Ureter (tissue), 1 donor: ENCODE measurements at regions not wholly inside any gene's neighbourhood (a gene's known extent, or its start where the extent isn't known, plus 50 kb on each side); places are given as distances from the start of the nearest gene placed in this dataset.
A peak's percentile ranks its signal among the peaks of the same experiment; 100 is the strongest.
"Not testable (repeated sequence)": the region's sequence is repeated elsewhere in the genome, so short reads cannot be mapped to it uniquely, and the experiment has no call there.

Source experiments
- DNase-seq: peaks from one replicate; pipeline ENCODE4 v3.0.0-alpha.2; 2020; ENCODE audit warnings: low spot score
- donor health status: DM: yes; HTN: yes; CAD: no.

DNA sequence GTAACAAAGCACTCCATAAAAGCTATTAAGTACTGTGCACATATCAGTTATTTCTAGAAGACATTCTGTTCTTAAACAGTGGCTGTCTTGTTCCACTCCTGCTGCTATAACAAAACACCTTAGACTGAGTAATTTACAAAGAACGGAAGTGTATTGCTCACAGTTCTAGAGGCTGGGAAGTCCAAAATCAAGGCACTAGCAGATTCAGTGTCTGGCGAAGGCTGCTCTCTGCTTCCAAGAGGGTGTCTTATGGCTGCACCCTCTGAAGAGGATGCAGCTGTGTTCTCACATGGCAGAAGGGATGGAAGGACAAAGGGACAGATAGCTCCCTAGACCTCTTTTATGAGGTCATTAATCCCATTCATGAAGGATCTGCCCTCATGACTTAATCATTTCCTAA is 424.2 kb upstream of the ZMIZ1 start:
- no peak for DNase-seq

DNA sequence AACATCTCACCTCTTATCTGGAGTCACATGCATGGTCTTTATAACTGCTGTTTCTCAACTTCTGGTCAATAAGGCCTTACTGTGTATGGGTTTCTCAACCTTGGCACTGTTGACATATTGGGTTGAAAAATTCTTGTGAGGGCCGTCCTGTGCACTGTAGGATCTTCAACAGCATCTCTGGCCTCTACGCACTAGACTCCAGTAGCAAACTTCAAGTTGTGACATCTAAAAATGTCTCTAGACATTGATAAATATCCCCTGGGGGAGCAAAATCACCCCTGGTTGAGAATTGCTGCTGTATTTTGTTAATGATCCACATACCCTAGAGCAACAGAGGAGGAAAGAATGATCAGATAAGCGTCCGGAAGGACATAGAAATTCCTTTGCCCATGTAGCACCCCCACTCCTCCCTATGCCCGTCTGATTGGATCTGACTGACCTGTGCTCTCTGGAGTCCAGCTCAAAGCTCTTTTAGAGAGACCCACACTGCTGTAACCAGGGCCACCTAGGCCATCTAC is 423.5 kb upstream of the ZMIZ1 start:
- DNase-seq: no peak

- no peak for DNase-seq
Measured at GRCh38 chr10:78645975-78646374, 422.8 kb upstream of the ZMIZ1 start.

DNA sequence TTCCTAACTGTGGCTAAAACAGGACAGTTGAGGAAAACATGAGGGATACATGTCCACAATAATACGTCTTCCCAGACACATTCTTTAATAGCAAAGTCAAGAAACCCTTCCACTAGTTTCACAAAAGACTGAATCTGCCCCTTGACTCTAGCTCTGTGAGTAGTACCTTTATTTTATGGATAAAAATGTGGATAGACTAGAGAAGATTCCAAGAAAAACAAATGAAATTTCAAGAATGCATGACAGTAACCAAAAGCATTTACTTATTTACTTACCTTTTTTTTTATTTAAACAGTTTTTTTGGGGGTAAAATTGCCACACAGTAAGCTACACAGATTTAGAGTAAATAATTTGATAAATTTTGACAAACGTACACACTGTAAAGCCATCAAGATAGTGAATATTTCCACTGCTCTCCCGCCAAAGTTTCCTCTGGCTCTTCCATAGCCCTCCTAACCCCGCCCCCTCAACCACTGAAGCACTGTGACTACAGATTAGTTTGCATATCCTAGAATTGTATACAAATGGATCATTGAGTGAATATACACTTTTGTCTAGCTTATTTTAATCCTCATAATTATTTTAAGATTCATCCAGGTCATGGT is 420.4 kb upstream of the ZMIZ1 start:
- DNase-seq: no peak

- DNase-seq: no peak
Measured at GRCh38 chr10:78649429-78649828, 419.3 kb upstream of the ZMIZ1 start.

- DNase-seq: no peak
Measured at GRCh38 chr10:78650122-78650521, 418.6 kb upstream of the ZMIZ1 start.

DNA sequence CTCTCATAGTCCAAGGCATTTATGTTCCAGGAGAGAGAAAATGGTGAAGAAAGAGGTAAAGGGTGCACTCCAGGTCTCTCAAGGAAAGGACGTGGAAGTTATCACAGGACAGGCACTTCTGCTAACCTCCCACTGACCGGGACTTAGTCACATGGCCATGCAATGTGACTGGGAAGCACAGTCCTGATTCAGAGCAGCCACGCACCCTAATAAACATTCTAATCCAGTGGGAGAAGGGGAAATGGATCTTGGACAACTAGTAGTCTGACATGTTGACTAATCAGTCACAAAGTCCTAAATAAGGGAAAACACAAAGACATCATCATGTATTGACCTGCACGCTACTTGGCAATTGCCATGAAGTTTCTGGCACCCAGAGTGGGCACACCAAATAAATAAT is 417.5 kb upstream of the ZMIZ1 start:
- no peak for DNase-seq

- DNase-seq: no peak
Measured at GRCh38 chr10:78653555-78653954, 415.2 kb upstream of the ZMIZ1 start.

- no peak for DNase-seq
Measured at GRCh38 chr10:78654047-78654590, 414.6 kb upstream of the ZMIZ1 start.

DNA sequence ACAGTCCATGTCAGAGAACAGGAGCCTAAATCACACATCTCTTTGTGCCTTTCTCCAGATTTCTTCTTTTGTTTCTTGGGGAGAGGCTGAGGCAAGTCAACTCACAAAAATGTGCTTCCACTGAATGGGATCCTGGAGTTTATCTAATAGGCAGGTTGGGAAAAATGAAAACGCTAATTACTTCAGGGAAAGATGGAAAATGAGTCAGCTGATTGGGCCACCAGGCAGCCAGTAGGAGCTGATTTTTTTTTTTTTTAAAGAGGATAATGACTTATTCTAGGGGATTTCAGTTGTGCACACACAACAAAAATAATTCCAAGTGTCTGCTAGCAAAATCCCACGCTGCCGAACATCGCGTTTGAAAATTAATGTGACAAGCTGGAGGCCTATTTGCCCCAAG is 412.8 kb upstream of the ZMIZ1 start:
- no peak for DNase-seq

DNA sequence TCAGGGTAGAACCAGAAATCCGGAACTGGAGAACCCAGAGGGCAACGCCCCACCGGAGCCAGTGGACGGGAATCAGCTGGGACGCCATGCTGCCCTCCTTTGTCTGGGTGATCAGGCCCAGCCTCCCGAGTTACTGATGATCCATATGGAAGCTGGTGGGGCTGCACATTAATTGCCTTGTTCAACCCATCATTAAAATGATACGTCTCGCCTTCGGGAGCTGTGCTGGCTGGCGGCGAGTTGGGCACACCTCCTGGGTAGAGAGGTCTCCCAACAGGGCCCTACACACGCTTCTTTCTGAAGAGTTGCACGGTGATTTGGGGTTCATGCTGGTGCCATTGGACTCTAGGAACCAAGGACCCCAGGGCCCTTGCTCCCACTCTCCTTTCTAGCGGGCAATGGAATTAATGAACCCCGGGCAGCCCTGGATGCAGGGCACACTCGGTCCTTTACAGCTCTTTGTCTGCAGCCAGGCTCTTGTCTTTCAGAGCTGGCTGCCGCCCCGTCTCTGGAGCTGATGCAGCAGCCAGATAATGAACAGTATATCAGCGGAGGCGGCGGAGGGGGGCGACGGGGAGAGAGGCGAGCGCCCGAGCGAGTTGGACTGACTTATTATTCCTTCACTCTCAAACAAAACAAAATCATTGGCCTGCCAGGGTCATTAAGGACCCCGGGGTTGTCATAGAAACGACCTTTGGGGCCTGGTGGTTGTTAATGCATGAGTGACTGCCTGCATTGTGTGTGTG is 412.2 kb upstream of the ZMIZ1 start:
- peak; percentile 63 for DNase-seq

- peak; percentile 89 for DNase-seq
Measured at GRCh38 chr10:78657163-78657861, 411.5 kb upstream of the ZMIZ1 start.

GRCh38 chr10:78657862-78658165 is 411.0 kb upstream of the ZMIZ1 start:
- no peak for DNase-seq

GRCh38 chr10:78658645-78659597 is 409.8 kb upstream of the ZMIZ1 start:
- no peak for DNase-seq

DNA sequence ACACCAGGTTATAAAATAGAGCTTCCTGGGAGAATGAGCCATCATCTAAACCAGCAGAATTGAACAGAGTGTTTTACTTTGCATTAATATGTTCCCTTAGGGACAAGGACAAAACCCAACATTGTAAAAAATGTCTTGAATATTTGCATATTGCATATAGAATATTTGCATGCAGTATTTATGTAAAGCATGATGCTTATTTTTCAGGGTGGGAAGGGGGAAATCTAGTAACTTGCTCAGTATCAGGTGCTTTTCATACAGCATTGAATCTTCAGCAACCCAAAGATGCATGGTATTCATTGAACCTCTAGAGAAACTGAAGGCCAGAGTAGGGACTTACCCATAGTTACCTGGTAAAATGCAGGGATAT is 409.2 kb upstream of the ZMIZ1 start:
- DNase-seq: no peak

DNA sequence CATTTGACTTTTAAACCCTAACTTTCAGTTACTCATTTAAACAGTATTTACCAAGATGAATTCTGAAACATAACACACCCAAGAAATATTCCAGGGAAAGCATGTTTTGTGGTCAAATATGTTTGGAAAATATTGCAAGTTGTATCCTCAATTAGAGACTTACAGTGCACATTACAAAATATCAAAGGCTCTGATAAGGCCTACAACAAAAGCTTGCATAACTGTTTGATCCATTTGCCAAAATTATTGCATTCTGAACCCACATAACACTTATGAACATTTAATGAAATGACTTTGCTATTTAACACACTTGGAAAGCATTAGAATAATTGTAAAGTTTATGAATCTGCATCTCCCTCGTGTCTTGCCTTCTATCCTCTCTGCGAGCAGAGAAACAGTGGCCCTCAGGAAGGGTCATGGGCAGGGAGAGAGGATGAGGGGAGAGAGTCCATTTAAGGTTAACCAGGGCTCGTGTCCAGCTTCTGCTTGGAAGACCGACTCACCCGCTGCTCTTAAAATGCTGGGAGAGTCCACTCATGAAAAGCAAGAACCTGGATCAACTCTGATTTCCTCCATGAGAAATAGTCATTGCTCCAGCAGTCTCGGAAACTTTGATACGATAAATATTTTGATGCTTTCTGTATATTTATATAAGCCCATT is 408.2 kb upstream of the ZMIZ1 start:
- DNase-seq: no peak

DNA sequence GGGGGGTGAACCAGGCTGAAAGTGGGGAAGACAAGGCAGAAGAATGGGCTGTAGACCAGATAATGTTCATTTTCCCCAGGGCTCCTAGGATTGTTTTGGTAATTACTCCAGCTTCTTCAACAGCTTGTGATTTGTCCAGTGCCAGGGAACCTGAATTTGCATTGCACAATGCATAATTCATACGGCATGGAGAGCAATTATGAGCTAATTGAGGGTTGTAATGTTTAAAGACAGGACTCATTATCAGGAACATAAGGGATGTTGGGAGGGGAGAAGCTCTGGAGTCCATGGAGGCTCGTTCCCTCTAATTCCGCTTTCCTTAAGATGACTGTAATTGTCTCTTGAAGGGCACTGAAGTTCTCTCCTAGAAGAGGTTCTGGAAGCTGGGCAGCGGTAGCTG is 405.0 kb upstream of the ZMIZ1 start:
- DNase-seq: no peak

DNA sequence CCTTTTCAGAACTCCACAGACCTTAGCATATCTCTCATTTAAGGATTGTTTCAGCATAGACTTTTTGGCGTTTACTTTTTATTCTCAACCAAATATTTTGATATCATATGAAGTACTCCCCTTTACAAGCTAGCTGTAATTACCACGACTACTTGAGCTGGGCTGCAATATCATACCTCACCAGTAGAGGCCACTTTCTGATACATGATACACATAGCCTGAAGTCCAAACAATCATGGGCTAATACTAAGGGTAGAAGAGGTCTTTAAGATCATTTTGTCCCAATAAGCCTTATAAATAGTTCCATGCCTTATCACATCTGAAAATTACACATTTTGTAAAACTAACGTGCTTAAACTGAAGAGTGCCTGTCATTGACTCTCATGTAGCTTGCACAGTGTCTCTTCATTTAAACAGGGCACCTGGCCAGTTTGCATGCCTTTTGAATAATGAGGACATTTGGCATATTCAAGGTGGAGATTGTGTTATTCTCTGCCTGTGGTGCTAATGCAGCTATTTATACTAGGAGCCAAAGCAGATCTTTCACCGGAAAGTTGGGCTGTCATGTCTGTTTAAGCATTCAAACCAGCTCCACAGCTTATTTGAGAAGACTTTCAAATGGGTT is 403.7 kb upstream of the ZMIZ1 start:
- no peak for DNase-seq

GRCh38 chr10:78672918-78673317 is 395.8 kb upstream of the ZMIZ1 start:
- DNase-seq: no peak

DNA sequence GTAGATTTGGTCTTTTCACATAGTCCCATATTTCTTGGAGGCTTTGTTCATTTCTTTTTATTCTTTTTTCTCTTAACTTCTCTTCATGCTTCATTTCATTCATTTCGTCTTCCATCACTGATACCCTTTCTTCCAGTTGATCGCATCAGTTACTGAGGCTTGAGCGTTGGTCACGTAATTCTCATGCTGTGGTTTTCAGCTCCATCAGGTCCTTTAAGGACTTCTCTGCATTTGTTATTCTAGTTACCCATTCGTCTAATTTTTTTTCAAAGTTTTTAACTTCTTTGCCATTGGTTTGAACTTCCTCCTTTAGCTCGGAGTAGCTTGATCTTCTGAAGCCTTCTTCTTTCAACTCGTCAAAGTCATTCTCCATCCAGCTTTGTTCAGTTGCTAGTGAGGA is 387.6 kb upstream of the ZMIZ1 start:
- not testable (repeated sequence) for DNase-seq

DNA sequence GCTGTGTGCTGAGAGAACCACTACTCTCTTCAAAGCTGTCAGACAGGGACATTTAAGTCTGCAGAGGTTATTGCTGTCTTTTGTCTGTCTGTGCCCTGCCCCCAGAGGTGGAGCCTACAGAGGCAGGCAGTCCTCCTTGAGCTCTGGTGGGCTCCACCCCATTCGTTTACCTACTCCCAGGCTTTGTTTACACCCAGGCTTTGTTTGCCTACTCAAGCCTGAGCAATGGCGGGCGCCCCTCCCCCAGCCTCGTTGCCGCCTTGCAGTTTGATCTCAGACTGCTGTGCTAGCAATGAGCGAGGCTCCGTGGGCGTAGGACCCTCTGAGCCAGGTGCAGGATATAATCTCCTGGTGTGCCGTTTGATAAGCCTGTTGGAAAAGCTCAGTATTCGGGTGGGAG is 386.8 kb upstream of the ZMIZ1 start:
- not testable (repeated sequence) for DNase-seq
